Gastroesophageal sphincter (tissue), 3 donors: ENCODE measurements at regions not wholly inside any gene's neighbourhood (a gene's known extent, or its start where the extent isn't known, plus 50 kb on each side); places are given as distances from the start of the nearest gene placed in this dataset.

ENCODE experiments used
- EP300 ChIP-seq: sonication (generic); formaldehyde crosslinking; IDR thresholded peaks from one replicate; pipeline ENCODE4 v1.6.1; 2017; ENCODE audit warnings: antibody characterized with exemption, mild to moderate bottlenecking
- POLR2A ChIP-seq, 2 donors: fragments of 450-650 bp; IDR thresholded peaks; one replicate each; pipeline ENCODE4 v1.6.1; 2017; ENCODE audit warnings: antibody characterized with exemption in 2 of 2, mild to moderate bottlenecking in 2 of 2, moderate library complexity in 1 of 2
- POLR2AphosphoS5 ChIP-seq: sonication (generic); formaldehyde crosslinking; IDR thresholded peaks from one replicate; pipeline ENCODE4 v1.6.1; 2017; ENCODE audit warnings: antibody characterized with exemption
- TF ChIP-seq, protein P1 (sequence below), 4 experiments: fragments of 200-600 bp in 2 of 4; fragments of 450-650 bp in 2 of 4; sonication (generic) in 1 of 4; IDR thresholded peaks; one replicate each; pipeline ENCODE4 v1.5.1; 2017 to 2019; ENCODE audit warnings: antibody characterized with exemption in 4 of 4, mild to moderate bottlenecking in 2 of 4, moderate library complexity in 2 of 4

DNA sequence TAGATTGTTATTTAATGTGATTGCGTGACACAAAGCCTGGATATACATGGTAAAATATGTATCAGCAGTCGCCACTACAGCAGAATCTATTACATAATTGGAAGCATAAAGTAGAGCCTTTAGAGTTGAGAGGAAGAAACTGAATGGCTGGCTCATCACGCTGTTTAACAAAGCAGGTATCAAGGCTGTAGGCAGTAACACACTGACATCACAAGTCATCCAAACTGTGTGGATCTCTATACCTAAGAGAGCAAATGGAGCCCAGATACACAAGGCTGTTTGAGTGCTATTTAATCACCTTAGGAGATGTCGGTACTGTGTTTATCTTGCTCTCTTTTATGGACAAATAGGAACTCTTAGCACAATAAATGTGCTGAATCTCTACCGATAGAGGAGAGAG, 864.4 kb downstream of the VGLL3 start:
- TF ChIP-seq, protein P1, sequence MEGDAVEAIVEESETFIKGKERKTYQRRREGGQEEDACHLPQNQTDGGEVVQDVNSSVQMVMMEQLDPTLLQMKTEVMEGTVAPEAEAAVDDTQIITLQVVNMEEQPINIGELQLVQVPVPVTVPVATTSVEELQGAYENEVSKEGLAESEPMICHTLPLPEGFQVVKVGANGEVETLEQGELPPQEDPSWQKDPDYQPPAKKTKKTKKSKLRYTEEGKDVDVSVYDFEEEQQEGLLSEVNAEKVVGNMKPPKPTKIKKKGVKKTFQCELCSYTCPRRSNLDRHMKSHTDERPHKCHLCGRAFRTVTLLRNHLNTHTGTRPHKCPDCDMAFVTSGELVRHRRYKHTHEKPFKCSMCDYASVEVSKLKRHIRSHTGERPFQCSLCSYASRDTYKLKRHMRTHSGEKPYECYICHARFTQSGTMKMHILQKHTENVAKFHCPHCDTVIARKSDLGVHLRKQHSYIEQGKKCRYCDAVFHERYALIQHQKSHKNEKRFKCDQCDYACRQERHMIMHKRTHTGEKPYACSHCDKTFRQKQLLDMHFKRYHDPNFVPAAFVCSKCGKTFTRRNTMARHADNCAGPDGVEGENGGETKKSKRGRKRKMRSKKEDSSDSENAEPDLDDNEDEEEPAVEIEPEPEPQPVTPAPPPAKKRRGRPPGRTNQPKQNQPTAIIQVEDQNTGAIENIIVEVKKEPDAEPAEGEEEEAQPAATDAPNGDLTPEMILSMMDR (IDR thresholded peaks at IDR 0.05), result no peak
- no peak for TF ChIP-seq POLR2AphosphoS5
- no peak for TF ChIP-seq EP300
- no peak for TF ChIP-seq POLR2A (IDR thresholded peaks at IDR 0.05)
